ENCODE measurements at regions not wholly inside any gene's neighbourhood (a gene's known extent, or its start where the extent isn't known, plus 50 kb on each side); places are given as distances from the start of the nearest gene placed in this dataset.

DNA sequence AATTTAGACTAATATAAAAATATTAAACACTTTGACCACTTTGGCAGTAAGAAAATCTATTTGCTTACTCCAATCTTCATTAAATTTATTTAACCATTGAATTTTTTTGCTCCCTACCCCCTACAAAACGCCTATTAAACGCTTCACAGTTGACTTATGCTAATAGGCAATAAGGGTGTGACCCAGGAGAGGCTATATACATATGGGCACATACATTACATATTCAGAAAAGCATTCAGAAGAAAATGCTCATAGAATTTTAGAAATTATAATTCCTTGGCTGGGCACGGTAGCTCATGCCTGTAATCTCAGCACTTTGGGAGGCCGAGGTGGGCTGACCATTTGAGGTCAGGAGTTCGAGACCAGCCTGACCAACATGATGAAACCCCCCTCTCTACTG, 95.6 kb upstream of the STARD13 start:
- H3K27me3 ChIP-seq: no peaks in the 10 kb centered on the region
- H3K4me3 ChIP-seq: no peak overlapping the region
- TF ChIP-seq CTCF (IDR thresholded peaks at IDR 0.05): no peak
- no peak for TF ChIP-seq POLR2A (IDR thresholded peaks at IDR 0.05)
- WGBS, 2 donors: 89 to 91% methylated on average over 5 of the region's 5 CpGs
- peak overlapping the region in 2 of 4 donors; percentile 7 to 58 for H3K27ac ChIP-seq
- H3K4me1 ChIP-seq: peaks cover 80% of the 10 kb centered on the region
- DNase-seq (no peak), ATAC-seq (no peak)
- H3K36me3 ChIP-seq (replicated peaks in 1 of 2; ENCODE audit: insufficient read depth in 1 of 2, low read depth in 2 of 2): no peaks in the 10 kb centered on the region
- no peaks in the 10 kb centered on the region for H3K9me3 ChIP-seq
- intact Hi-C loops (cut with DNase I): no loop called here

DNA sequence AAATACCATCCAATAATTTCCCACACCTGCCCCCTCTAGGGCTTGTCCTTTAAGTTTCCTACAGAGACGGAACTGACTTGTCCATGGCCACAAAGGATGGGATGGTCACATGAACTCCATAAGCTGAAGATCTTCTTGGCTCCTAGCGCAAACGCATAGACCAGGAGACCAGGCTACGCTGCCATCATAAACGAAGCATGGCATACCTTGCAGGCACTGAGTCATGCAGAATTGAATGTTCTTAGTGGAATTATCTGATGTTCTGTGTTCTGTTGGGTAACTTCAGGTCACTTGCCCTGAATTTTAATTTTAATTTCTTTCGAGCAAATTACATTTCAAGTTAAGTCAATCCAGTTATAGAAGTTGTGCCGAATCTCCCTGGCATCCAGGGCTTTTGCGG, 96.4 kb upstream of the STARD13 start:
- Histone ChIP-seq H3K36me3 (replicated peaks in 1 of 2; ENCODE audit: insufficient read depth in 1 of 2, low read depth in 2 of 2) (no peaks in the 10 kb centered on the region), H3K4me1 (peaks cover 82% of the 10 kb centered on the region), H3K27ac (peak overlapping the region in 1 of 4 donors; percentile 58), H3K4me3 (no peak overlapping the region), H3K27me3 (no peaks in the 10 kb centered on the region), H3K9me3 (no peaks in the 10 kb centered on the region)
- DNase-seq: no peak
- no peak for ATAC-seq
- no peak for TF ChIP-seq POLR2A (IDR thresholded peaks at IDR 0.05)
- TF ChIP-seq CTCF (IDR thresholded peaks at IDR 0.05): no peak
- intact Hi-C loops (cut with DNase I): no loop called here
- 93 to 95% methylated on average over 8 of the region's 8 CpGs for WGBS, 2 donors

DNA sequence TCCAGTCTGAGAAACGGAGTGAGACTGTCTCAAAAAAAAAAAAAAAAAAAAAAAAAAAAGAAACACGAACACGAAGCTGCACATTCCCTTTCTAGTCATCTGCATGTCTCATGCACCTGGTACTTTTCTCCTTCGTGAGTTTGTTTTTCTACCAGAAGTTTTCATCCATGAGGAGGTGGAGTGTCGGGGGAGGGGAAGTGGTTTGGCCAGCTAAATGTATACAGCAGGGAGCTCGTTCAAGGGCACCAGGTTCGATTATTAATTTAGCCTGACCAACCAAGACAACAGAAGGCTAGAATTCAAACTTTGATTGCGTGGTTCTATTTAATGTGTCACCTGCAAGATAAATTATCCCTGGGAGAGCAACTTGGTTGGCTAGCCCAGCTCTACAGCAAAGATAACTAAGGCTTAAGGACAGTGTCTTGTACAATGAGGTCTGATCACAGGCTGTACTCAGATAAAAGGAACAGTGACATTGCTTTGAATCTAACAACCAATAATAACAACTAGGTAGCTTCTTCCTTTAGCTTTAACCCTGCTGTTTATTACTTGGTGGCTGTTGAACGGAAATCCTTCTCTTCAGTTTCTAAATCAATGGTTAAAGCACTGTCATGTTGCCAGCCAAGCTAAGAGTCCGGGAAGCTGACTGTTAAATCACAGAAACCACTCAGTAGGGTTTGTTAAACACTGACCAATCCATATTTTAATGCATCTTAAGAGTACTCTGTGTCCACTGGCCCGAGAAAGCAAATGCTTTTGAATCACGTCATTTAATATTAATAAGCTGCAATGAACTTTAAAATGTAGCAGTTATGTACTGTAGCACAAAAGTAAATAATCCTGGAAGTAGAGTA, 98.4 kb upstream of the STARD13 start:
- no peaks in the 10 kb centered on the region for H3K27me3 ChIP-seq
- DNase-seq (peak; percentile 76 to 93 (median 88)), ATAC-seq (peak; percentile 89)
- H3K4me3 ChIP-seq: no peak overlapping the region
- H3K4me1 ChIP-seq: peaks cover 64% of the 10 kb centered on the region
- H3K36me3 ChIP-seq (replicated peaks in 1 of 2; ENCODE audit: insufficient read depth in 1 of 2, low read depth in 2 of 2): no peaks in the 10 kb centered on the region
- WGBS, 2 donors: 13 to 19% methylated on average over 12 of the region's 12 CpGs
- H3K9me3 ChIP-seq: no peaks in the 10 kb centered on the region
- intact Hi-C loops (cut with DNase I): no loop called here
- peak overlapping the region; percentile 68 to 81 (median 78) for H3K27ac ChIP-seq
- TF ChIP-seq POLR2A (IDR thresholded peaks at IDR 0.05) (peak in 2 of 3 donors; percentile 29 to 35), CTCF (IDR thresholded peaks at IDR 0.05) (no peak)

DNA sequence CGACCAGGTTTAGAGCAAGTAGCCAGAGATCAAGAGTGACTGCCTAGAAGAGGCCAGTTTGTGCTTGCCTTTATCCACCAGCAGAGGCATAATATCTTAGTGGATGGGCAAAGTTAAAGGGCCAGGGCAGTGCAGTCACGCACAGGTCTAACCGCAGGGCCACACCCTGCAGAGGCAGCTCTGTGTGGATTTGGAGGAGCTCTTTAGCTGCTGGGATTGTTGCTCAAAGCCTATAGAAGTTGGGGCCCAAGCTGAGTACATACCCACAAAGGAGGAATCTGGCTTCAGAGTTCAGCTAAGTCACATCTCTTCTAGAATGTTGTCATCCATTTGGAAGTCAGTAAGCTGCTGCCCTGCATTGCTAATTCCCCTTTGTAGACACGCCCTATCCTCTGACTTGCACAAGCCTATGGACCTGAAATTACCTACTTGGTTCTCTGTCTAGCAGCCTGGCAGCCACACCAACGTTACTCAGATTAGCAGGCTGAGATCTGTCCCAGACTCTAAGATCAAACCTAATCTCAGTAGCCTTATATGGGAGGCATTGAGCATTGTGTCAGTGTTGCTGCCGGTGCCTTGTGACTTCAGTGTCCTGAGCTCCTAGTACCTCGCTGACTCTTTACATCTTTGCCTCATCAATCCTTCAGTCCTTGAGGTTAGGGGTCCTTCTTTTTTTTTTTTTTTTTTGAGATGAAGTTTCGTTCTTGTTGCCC, 102.9 kb upstream of the STARD13 start:
- no peaks in the 10 kb centered on the region for H3K27me3 ChIP-seq
- no peak overlapping the region for H3K4me3 ChIP-seq
- no peak for DNase-seq
- no peaks in the 10 kb centered on the region for H3K9me3 ChIP-seq
- intact Hi-C loops (cut with DNase I): no loop called here
- ATAC-seq: no peak
- H3K4me1 ChIP-seq: peaks cover 33% of the 10 kb centered on the region
- WGBS, 2 donors: 78 to 84% methylated on average over 8 of the region's 8 CpGs
- no peak overlapping the region for H3K27ac ChIP-seq
- H3K36me3 ChIP-seq (replicated peaks in 1 of 2; ENCODE audit: insufficient read depth in 1 of 2, low read depth in 2 of 2): no peaks in the 10 kb centered on the region
- TF ChIP-seq CTCF (IDR thresholded peaks at IDR 0.05) (no peak), POLR2A (IDR thresholded peaks at IDR 0.05) (no peak)
